Natural killer cell (primary cell): ENCODE measurements at regions not wholly inside any gene's neighbourhood (a gene's known extent, or its start where the extent isn't known, plus 50 kb on each side); places are given as distances from the start of the nearest gene placed in this dataset.
"Not testable (repeated sequence)": the region's sequence is repeated elsewhere in the genome, so short reads cannot be mapped to it uniquely, and the experiment has no call there.

ENCODE experiments used
- ATAC-seq, 3 donors: fragments of 150-1000 bp in 2 of 3; fragments of 200-7000 bp in 1 of 3; cut with Tn5 transposase; 1 replicate in 1 of 3; 2 replicates in 2 of 3; pipeline ENCODE4 v1.10.0; 2021; ENCODE audit warnings: mild to moderate bottlenecking in 2 of 3, moderate library complexity in 2 of 3
- DNase-seq, 2 donors: peaks; one replicate each; pipeline versions ENCODE4 v3.0.0 to v3.0.0-alpha.2; 2013 to 2021; ENCODE audit warnings: mixed read lengths in 1 of 2
- H3K27ac ChIP-seq: one replicate; pipeline ENCODE4 v1.5.1; 2013; ENCODE audit warnings: mild to moderate bottlenecking, low read length
- H3K27me3 ChIP-seq: one replicate; pipeline ENCODE4 v1.6.1; 2013; ENCODE audit warnings: low read length; ENCODE audit not compliant: control insufficient read depth, insufficient read depth
- H3K36me3 ChIP-seq: one replicate; pipeline ENCODE4 v1.6.1; 2013; ENCODE audit warnings: low read length; ENCODE audit not compliant: control insufficient read depth, insufficient read depth
- H3K4me1 ChIP-seq: one replicate; pipeline ENCODE4 v1.6.1; 2013; ENCODE audit warnings: low read length; ENCODE audit not compliant: control insufficient read depth, insufficient read depth
- H3K4me3 ChIP-seq: one replicate; pipeline ENCODE4 v1.5.1; 2013; ENCODE audit warnings: low read length
- H3K9me3 ChIP-seq: one replicate; pipeline ENCODE4 v1.6.1; 2013; ENCODE audit warnings: low read length; ENCODE audit not compliant: control insufficient read depth, insufficient read depth
- H3K27ac Mint-ChIP-seq, 2 donors: one replicate each; pipeline ENCODE4 v1.8.0; 2022; ENCODE audit warnings: mild to moderate bottlenecking in 2 of 2, mixed read lengths in 2 of 2, moderate library complexity in 1 of 2
- H3K27me3 Mint-ChIP-seq, 2 donors: one replicate each; pipeline ENCODE4 v1.8.0; 2022; ENCODE audit warnings: low read depth in 2 of 2, mixed read lengths in 2 of 2
- H3K36me3 Mint-ChIP-seq: one replicate; pipeline ENCODE4 v1.8.0; 2022; ENCODE audit warnings: mixed read lengths
- H3K4me1 Mint-ChIP-seq, 2 donors: one replicate each; pipeline ENCODE4 v1.8.0; 2022; ENCODE audit warnings: mixed read lengths in 2 of 2
- H3K4me3 Mint-ChIP-seq: one replicate; pipeline ENCODE4 v1.8.0; 2022; ENCODE audit warnings: mild to moderate bottlenecking, moderate library complexity, mixed read lengths
- H3K9me3 Mint-ChIP-seq, 2 donors: one replicate each; pipeline ENCODE4 v1.8.0; 2022; ENCODE audit warnings: mixed read lengths in 2 of 2
- WGBS: methylation state at CpG from one replicate; pipeline ENCODE4 v1.1.7; 2013; ENCODE audit warnings: missing lambda C conversion rate; ENCODE audit not compliant: insufficient coverage; 5-methylcytosine and 5-hydroxymethylcytosine counted together
- intact Hi-C: fragments of 100-400 bp; cut with micrococcal nuclease; formaldehyde crosslinking; loops from one replicate; pipeline ENCODE4 v1.14.2; 2022

GRCh38 chr2:89325894-89326293, 634.4 kb downstream of the RPIA start:
- intact Hi-C loops, H3K36me3 ChIP-seq, H3K4me1 ChIP-seq, H3K36me3 Mint-ChIP-seq, H3K27me3 Mint-ChIP-seq, H3K4me3 ChIP-seq, ATAC-seq, H3K27ac ChIP-seq, H3K9me3 Mint-ChIP-seq, H3K9me3 ChIP-seq, H3K4me3 Mint-ChIP-seq, H3K27me3 ChIP-seq, H3K27ac Mint-ChIP-seq, DNase-seq, H3K4me1 Mint-ChIP-seq: not testable (repeated sequence)
- no CpG with 5 or more reads among the region's 7 CpGs for WGBS

- intact Hi-C loops, H3K4me3 ChIP-seq, H3K27me3 Mint-ChIP-seq, H3K4me1 Mint-ChIP-seq, H3K36me3 Mint-ChIP-seq, H3K27me3 ChIP-seq, H3K27ac ChIP-seq, H3K4me3 Mint-ChIP-seq, H3K4me1 ChIP-seq, H3K27ac Mint-ChIP-seq, H3K9me3 ChIP-seq, H3K36me3 ChIP-seq, H3K9me3 Mint-ChIP-seq: not testable (repeated sequence)
- WGBS: no CpG with 5 or more reads among the region's 2 CpGs
- ATAC-seq (peak in 1 of 3 donors; percentile 36), DNase-seq (peak in 1 of 2 donors; percentile 4)
Observed at GRCh38 chr2:89326455-89326854, 635.0 kb downstream of the RPIA start.

GRCh38 chr2:89328790-89329189, 637.3 kb downstream of the RPIA start:
- H3K36me3 Mint-ChIP-seq, H3K27me3 Mint-ChIP-seq, H3K36me3 ChIP-seq, H3K4me3 ChIP-seq, DNase-seq, intact Hi-C loops, H3K27ac Mint-ChIP-seq, H3K4me1 ChIP-seq, H3K27me3 ChIP-seq, H3K4me3 Mint-ChIP-seq, H3K9me3 Mint-ChIP-seq, H3K9me3 ChIP-seq, H3K27ac ChIP-seq, H3K4me1 Mint-ChIP-seq: not testable (repeated sequence)
- no CpG with 5 or more reads among the region's 1 CpG for WGBS
- peak; percentile 63 to 98 (median 86) for ATAC-seq
